ENCODE measurements at regions not wholly inside any gene's neighbourhood (a gene's known extent, or its start where the extent isn't known, plus 50 kb on each side); places are given as distances from the start of the nearest gene placed in this dataset.

- ChIA-PET POLR2A (no interaction called here), CTCF (no interaction called here)
- intact Hi-C loops (cut with micrococcal nuclease), result no loop called here
- H3K4me3 Mint-ChIP-seq, result no peak overlapping the region
- no peaks in the 10 kb centered on the region for H3K36me3 Mint-ChIP-seq (ENCODE audit: low read depth)
- no peak for TF ChIP-seq CTCF (IDR thresholded peaks at IDR 0.05)
- DNase-seq, result no peak
- no peaks in the 10 kb centered on the region for H3K9me3 Mint-ChIP-seq
- ATAC-seq, result no peak
- H3K27me3 Mint-ChIP-seq, result no peaks in the 10 kb centered on the region
- H3K27ac Mint-ChIP-seq, result no peak overlapping the region
- no peaks in the 10 kb centered on the region for H3K4me1 Mint-ChIP-seq (ENCODE audit: low read depth)
Measured at GRCh38 chr2:10984418-10985135, 72.8 kb downstream of the KCNF1 start.

GRCh38 chr2:10985260-10985659, 73.5 kb downstream of the KCNF1 start:
- no peaks in the 10 kb centered on the region for H3K9me3 Mint-ChIP-seq
- no peak for TF ChIP-seq CTCF (IDR thresholded peaks at IDR 0.05)
- DNase-seq (no peak), ATAC-seq (no peak)
- no peak overlapping the region for H3K27ac Mint-ChIP-seq
- H3K27me3 Mint-ChIP-seq, result no peaks in the 10 kb centered on the region
- intact Hi-C loops (cut with micrococcal nuclease), result no loop called here
- ChIA-PET CTCF (no interaction called here), POLR2A (no interaction called here)
- H3K4me3 Mint-ChIP-seq, result no peak overlapping the region
- H3K4me1 Mint-ChIP-seq (ENCODE audit: low read depth), result no peaks in the 10 kb centered on the region
- no peaks in the 10 kb centered on the region for H3K36me3 Mint-ChIP-seq (ENCODE audit: low read depth)

DNA sequence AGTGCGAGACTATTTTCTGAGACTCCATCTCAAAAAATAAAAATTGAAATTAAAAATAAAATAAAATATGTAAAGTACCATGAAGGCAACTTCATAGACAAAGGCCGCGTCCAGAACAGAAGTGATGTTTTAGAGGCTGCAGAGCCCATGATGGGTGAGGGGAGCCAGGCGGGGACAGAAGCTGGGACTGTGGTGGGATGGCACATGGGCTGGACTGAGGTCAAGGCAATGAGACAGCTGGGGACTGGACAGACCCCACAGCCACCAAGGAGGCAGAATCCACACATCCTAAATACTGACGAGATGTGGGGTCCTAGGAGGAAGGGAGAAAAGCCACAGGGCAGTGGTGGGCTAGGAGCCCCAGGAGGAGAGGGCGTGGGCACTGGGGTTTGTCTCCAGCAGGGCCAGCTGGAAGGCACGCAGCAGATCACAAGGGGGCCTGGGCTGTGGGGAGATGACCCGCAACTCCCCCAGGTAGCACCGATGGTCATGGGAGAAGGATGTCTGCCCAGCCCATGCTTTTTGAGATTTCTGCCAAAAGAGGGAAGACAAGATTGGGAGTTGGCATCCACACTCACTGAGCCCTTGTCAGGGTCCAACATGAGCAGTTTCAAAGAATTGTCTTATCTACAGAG, 74.3 kb downstream of the KCNF1 start:
- TF ChIP-seq CTCF (IDR thresholded peaks at IDR 0.05), result no peak
- POLR2A ChIA-PET, result no interaction called here
- CTCF ChIA-PET, result no interaction called here
- H3K4me1 Mint-ChIP-seq (ENCODE audit: low read depth), result no peaks in the 10 kb centered on the region
- no peaks in the 10 kb centered on the region for H3K9me3 Mint-ChIP-seq
- ATAC-seq (no peak), DNase-seq (no peak)
- H3K36me3 Mint-ChIP-seq (ENCODE audit: low read depth), result no peaks in the 10 kb centered on the region
- no peaks in the 10 kb centered on the region for H3K27me3 Mint-ChIP-seq
- H3K4me3 Mint-ChIP-seq, result no peak overlapping the region
- H3K27ac Mint-ChIP-seq, result no peak overlapping the region
- intact Hi-C loops (cut with micrococcal nuclease), result no loop called here

- no peaks in the 10 kb centered on the region for H3K4me1 Mint-ChIP-seq (ENCODE audit: low read depth)
- no peak overlapping the region for H3K4me3 Mint-ChIP-seq
- no peak for TF ChIP-seq CTCF (IDR thresholded peaks at IDR 0.05)
- DNase-seq (no peak), ATAC-seq (no peak)
- no peaks in the 10 kb centered on the region for H3K36me3 Mint-ChIP-seq (ENCODE audit: low read depth)
- intact Hi-C loops (cut with micrococcal nuclease), result no loop called here
- H3K27me3 Mint-ChIP-seq, result no peaks in the 10 kb centered on the region
- no peak overlapping the region for H3K27ac Mint-ChIP-seq
- H3K9me3 Mint-ChIP-seq, result no peaks in the 10 kb centered on the region
- ChIA-PET POLR2A (no interaction called here), CTCF (no interaction called here)
Measured at GRCh38 chr2:10987439-10987838, 75.7 kb downstream of the KCNF1 start.

- no peak for TF ChIP-seq CTCF (IDR thresholded peaks at IDR 0.05)
- ATAC-seq, result no peak
- intact Hi-C loops (cut with micrococcal nuclease), result no loop called here
- Mint-ChIP-seq H3K36me3 (ENCODE audit: low read depth) (no peaks in the 10 kb centered on the region), H3K27me3 (no peaks in the 10 kb centered on the region), H3K4me1 (ENCODE audit: low read depth) (no peaks in the 10 kb centered on the region), H3K4me3 (no peak overlapping the region), H3K9me3 (no peaks in the 10 kb centered on the region), H3K27ac (no peak overlapping the region)
- ChIA-PET CTCF (no interaction called here), POLR2A (no interaction called here)
- no peak for DNase-seq
Measured at GRCh38 chr2:10987861-10988260, 76.1 kb downstream of the KCNF1 start.

All from activated CD8-positive, alpha-beta T cell treated with anti-CD3 and anti-CD28 coated beads for 36 hours (primary cell).